NCI-H1436 (cell line): ENCODE measurements at regions not wholly inside any gene's neighbourhood (a gene's known extent, or its start where the extent isn't known, plus 50 kb on each side); places are given as distances from the start of the nearest gene placed in this dataset.

ENCODE experiments used
- DNase-seq: peaks from one replicate; lab custom pipeline; 2025; lab: John Stamatoyannopoulos, UW

DNA sequence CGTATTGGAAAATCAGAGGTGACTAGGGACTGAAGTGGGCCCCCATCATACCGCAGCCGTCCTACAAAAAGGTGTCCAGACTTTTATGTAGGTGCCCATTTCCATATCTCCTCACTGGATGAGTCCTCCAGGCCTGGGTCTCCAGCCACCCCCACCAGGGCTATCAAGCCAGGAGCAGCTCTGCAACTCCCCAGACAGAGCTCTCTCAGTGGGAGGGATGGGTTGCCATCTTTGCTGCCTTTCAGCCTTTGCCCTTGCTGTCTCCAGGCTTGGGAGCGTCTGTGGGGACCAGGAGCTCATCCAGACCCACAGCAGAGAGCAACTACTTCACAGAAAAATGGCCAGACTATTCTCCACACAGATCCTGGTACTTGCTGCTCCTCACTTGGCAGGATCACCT is 802.7 kb upstream of the IGFBP3 start:
- no peak for DNase-seq

DNA sequence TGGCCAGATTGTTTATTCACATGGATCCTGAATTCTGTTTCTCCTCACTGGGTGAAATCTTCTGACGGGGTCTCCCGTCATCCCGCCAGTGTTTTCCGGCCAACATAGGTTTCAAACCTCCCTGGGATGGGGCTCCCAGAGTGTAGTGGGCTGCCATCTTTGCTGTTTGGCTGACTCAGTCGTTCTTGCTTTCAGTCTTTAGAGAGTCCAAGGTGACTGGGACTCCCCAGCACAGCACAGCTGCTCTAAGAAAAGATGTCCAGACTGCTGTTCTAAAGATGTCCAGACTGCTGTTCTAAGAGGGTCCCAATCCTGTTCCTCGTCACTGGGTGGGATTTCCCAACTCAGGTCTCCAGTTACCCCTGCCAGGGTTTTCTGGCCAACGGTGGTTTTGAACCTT is 801.9 kb upstream of the IGFBP3 start:
- no peak for DNase-seq

DNA sequence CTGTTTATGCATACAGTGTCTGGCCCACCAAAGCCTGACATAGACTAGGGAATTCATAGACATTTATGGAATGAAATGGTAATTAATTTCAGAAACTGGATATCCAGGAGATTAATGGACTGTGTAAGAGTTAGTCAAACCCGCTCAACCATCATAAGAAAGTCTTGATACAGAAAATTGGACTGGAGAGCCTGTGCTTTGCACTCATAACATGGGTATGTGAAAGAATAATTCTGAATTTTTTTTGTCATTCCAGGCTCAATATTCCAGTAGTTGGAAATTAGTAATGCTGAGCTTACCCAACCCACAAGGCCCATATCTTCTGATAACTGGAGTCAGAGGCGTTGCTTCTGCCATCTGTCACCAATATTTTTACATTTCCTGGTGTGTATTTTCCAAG is 799.7 kb upstream of the IGFBP3 start:
- DNase-seq = no peak

DNA sequence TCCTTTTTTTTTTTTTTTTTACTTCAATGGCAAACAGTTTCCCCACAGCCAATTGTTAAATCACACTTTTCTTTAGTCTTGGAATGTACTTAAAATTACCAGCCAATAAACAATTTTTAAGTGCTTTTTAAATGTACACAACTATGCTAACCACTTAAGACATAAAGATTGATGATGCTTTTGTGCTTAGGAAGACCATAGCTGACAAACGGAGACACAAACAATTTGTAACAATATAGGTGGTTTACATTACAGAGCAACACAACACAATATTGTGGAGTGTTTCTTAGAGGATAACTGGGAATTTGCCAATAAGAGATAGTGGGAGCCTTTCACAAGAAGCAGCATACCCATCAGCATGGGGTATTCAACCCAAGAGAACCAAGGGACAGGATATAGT is 798.5 kb upstream of the IGFBP3 start:
- DNase-seq = no peak

DNA sequence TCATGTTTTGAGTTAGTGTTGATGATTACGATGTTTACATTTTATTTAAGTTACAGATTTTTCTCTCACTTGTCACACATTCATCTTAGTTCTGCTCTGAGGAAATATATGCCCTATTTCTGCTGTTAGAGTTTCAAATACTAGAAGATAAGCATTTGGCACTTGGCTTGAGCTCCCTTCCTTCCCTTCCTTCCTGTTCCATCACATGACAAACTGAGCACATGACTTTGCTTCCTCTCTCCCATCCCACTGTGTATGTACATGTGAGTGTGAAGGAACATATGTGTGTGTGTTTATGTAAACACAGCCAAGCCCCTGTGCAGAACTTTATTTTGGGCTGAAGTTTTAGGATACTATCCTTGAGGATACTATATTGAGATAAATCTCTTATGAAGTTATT is 795.9 kb upstream of the IGFBP3 start:
- no peak for DNase-seq

DNA sequence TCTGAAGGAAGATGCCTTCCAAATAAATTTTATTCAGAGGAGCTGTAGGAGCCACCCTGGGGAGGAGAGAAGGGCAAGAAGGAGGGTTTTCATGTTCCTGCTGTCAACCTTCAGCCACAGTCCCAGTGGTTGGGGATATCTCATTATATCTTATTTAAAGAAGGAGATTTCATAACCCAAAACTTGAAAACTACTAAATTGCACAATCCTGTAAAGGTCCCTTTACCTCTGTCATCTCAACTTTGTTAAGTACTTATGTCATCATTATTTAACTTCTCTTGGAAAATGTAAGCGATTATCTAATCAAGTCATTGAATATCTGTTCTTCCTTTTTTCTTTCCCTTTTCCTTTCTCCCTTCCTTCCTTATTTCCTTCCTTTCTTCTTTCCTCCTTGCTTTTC is 794.5 kb upstream of the IGFBP3 start:
- DNase-seq = no peak

DNA sequence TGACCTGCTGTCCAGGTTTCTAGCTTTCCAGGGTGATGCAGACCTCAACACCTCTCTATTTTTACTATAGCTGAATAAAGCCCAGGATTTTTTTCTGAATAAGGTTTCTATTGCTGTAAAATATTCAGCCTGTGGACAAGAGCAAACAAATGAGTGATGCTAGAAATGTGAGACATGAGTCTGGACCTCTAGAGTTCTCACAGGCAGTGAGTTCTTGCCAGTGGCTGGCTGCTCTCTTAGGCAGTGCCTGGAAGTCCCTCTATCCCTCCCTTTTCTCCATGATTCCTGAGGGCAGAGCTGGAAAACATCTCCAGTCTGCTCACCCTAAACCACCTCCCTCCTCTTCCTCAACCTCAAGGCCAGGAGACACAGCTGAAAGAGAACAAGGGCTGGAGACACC is 793.8 kb upstream of the IGFBP3 start:
- DNase-seq = no peak

DNA sequence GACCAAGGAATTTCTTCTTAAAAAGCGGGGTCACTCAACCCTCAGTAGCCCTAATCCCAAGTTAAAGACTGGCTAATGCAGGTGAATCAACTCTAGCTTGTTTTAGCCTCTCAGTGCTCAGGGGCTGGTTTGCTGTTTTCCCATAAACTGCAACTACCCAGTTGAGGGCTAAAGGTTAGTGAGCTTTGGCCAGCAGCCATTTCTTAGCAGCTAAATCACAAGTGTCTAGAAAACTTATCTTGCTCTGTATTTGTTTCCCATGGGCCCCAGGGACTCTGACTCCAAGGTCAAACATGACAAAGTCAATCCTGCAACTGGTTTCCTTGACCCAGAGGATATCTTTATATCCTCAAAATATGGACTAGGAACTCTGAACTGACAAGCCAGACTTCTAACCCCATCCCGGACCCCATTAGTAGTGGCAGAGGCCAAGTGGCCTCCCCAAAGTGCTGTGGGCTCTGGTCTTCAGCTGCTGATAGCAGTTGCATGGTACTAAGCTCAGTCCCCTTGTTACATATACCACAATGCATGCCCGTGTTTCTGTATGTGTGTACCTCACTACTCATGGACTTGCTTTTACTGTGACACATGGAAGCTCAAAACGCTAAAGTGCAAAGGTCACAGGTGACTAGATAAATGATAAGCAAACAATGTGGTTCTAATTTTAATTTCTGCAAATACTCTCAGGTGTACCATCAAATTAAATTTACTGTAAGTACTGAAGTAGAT is 793.0 kb upstream of the IGFBP3 start:
- DNase-seq = no peak

DNA sequence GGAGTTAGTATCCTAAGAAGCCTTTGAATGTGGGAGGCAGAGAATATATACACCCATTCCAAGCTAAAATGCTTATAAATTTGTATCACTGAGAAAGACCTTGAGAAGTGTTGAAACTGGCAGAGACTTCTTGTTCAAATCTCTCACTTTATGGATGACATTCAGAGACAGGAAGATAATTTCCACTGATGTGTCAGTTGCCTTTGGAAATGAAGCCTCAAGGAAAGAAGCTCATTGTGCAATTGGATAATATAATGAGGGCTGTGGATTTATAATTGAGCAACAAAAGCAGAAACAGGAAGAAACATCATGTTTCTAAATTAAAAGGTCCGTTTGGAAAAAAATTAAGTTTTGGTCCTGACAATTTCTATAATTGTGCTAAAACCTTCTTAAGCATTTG is 789.9 kb upstream of the IGFBP3 start:
- no peak for DNase-seq

DNA sequence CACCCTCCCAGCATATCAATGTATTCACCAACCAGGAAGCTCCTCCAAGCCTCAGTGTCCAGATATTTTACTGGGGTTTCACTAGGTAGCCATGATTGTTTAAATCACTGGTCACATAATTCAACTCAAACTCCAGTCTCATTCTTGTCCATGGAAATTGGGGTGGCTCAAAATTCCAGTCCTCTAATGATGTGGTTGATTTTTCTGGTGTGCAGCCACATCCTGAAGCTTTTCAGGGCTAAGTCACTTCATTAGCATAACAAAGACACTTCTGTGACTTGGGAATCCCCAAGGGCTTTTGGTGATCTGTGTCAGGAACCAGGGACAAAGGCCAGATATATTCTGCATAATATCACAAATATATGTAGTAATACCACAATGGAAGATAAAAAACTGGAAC is 786.9 kb upstream of the IGFBP3 start:
- no peak for DNase-seq

DNA sequence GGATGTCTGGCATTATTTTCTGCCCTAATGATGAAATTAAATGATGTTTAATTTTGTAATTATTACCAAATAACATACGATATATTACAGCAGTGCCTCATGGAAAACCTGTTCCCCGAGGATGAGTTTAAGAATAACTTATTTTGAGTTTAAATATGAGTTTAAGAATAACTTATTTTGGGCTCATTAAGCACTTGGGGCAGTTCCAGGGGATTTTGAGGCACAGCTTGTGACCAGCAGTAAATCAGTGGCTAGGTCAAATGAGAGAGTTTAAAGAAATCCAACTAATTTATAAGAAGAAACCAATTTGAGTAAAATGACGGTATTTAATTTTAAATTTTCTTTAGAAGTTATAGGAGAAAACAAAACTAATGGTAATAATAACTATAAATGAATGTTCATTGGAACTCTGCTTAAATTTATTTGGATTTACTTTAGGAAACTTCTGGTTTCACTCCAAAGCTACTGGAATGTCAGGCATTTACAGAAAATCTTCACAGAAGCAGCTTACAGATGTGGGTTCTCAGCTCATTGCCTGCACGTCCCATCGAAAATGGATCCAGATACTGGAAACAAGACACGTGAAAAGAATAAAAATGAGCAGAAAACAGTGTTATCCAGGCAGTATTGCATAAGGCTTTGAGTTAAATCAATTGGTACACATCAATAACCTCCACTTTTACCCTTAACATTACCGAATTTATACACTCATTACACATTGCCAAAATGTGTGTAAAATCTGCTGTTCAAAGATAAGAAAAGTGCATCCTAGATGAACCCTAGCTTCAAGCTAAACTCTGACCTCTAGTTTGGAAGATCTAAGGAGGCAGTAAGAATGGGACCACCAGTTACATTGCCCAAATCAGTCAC is 784.5 kb upstream of the IGFBP3 start:
- no peak for DNase-seq

DNA sequence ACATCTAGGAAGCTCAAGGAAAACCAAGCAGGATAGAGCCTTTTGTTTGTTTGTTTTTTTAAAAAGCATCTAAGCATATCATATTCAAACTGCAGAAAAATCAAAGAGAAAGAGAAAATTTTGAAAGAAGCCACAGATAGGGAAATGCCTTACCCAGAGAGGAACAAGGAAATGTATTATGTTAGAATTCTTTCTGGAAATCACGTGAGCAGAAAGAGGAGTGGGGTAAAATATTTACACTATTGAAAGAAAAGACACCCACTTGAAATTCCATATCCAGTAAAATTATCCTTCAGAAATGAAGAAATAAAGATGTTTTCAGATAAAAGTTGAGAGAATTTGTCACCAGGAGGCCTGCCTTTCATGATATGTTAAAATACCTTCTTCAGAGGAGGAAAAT is 775.7 kb upstream of the IGFBP3 start:
- no peak for DNase-seq

DNA sequence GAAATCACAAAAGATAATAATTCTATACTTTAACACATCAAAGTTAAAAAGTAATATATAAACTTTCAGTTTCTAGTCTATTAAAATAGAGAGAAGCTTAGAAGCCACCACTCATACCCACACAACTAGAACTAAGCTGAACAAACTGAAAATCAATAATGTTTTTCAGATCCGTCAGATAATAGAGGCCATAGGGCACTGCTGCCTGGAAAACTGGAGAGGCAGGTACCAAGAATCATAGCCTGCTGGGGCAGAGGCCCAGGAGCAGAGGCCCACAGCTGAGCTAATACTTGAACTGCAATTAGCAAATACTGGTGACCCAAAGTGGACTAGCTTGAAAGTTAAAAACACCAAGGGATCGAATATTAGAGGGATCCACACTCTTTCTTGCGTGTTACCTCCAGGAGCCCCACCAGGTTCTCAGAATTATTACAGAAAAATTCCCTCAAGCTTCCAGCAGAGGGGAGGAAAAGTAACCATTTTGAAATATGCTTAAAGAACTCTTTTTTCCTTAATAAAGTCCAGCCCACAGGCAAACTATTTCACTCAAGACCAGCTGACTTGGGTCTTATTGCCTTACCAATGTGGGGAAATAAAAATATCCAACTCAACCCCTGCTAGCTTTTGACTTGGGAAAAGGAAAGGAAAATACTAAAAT is 774.1 kb upstream of the IGFBP3 start:
- no peak for DNase-seq

DNA sequence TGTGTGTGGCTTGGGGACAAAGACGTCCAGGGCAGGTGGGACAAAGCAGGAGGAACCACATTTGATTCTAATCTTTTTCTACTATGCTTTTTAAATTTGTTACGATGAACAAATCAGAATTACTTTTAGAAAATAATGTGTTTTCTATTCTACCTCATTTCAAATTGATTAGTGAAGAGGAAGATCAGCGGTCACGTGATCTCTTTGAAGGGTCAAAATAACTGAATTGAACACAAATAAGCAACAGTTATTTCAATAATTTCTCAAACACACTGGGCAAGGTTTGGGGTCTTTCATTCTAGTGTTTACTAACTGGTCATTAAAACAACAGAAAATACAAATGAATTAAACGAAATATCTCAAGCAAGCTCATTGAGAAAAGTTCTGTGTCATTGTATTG is 773.0 kb upstream of the IGFBP3 start:
- DNase-seq = no peak

DNA sequence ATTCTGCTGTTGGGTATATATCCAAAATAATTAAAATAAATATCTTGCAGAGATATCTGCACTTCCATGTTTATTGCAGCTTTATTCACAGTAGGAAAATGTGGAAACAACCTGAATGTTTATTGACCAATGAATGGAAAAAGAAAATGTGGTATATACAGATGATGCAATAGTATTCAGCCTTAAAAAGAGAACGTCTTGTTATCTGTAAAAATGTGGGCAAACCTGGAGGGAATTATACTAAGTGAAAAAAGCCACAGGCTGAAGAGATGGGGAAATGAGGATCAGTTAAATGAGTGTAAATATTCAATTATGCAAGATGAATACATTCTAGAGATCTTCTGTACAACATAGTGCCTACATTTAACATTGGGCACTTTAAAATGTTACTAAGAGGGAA is 766.1 kb upstream of the IGFBP3 start:
- DNase-seq = no peak

DNA sequence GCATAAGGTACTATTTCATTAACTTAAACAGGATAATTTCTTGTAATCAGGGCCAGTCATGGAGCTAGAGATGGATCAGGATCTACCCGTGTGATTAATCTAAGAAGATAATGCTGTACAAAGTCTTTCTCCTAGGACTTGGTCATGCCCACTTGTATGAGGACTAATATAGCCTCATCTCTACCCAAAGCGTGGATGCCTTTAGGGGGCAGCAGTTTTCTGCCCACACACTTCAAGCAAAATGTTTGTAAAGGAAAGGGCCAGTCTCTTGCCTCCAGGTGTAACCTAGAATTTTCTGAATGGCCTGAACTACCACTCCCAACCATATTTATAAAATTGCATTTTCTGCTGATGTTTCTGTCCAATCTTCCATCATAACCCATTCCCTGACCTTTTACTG is 764.0 kb upstream of the IGFBP3 start:
- DNase-seq = no peak

DNA sequence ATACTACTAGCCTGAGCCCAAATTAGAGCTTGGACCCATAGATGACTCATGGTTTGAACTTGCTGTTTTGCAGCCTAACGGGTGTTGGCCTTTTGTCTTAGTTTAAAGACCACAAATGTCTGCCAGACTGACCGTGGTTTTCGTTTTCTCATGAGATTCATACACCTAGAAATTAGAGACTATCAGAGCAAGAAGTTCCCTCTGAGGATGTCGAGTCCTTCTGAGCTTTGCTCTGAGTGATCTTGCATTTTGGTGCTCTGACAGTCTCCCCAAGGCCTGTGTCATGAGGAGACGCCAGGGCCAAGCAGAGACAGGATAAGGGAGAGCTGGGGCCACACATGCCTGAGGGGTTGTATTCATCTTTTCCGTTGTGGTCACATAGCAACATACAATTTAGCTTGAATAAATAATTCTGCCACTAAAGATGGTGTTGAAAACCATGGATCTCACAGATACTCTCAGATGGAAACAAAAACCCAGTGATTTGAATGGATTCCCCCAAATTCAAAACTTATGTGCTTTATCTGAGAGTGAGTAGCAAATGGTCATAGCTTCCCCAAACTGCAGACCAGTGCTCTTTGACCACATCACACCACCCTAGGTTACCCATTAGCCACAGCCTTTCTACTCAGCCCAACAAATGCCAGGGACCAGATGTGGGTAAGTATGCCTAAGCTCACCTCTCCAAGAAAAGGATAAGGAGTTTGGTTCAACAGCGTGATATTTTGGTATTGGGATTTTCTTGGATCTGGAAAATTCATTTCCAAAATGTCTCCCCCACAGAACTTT is 762.0 kb upstream of the IGFBP3 start:
- no peak for DNase-seq

DNA sequence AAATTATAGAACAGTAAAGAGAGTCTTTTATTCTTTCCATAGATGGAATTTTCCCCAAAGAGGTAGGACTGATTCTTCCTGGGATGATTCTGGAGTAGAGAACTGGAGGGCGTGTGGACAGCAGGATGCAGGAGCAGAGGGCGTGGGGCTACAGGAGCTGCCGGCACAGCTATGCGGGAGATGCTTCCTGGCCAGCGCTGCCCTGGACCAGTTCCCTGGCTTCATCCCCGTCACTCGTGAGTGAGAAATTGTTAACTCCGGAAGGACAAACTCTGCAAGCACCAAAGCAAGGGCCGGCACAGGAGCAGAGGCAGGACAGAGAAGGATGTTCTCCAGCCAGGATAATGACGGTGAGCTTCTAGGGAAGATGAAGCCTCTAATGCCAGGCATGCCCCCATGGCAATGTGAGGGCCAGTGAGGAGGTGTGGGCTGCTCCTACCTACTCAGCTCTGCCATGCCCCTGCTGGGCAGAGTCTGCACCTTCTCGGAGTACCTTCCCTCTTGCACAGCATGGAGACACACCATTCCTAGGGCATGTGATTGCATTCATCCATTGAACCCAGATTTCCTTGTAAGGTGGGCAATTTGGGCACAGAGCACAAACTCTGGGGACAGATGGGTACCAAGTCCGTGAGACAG is 760.9 kb upstream of the IGFBP3 start:
- DNase-seq = no peak

DNA sequence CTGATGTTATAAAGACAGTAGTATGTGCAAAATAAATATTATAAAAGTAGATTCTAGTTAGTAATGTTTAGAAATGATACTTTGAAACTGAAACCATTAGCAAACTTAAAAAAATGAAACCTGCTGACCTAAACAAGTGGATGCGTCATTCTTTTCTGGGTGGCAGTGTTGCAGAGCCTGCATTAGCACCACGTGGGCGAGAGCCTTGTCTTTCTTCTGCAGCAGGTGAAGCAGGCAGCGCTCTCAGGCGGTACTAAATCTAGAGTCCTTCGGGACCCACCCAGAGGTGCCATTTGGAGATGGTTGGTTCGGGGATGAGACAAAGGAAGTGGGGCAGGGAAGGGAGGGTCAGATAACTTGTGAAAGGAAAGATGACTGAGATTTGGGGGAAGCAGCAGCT is 759.1 kb upstream of the IGFBP3 start:
- DNase-seq = no peak

DNA sequence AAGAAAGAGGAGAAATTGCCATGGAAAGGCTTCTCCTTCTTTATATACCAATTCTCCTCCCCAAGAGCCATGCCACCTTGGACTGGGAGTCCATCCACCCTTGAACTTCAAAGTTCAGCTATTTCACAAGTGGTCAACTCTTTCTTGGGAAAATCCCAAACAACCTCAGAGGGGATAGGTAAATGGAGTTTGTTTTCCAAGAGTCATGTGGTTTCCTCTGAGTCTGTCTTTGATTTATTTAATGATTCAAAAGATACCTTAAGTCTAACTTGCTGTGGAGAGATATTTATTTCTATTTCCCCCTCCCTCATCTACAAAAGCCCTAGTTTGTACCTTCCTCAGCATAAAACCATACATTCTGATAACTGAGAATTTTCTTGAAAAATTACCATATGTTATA is 758.6 kb upstream of the IGFBP3 start:
- DNase-seq = no peak

DNA sequence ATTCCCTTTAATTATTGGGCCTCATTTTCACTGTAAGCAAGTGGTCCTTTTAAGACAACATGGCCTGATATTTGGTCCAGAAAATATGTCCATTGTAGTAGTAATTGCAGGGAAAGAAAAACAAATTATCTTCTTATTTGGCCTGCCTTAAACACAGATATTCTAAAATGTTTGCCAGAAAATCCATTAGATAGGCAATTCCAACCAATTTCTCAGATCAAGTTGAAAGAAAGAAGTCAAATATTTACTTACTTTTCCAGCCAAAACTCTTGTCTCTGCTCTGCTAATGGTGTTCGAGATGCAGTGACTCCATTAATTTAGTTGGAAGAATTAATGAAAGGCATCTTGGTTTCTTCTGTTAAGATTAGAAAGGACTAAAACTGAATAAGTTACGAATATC is 757.3 kb upstream of the IGFBP3 start:
- DNase-seq = no peak

DNA sequence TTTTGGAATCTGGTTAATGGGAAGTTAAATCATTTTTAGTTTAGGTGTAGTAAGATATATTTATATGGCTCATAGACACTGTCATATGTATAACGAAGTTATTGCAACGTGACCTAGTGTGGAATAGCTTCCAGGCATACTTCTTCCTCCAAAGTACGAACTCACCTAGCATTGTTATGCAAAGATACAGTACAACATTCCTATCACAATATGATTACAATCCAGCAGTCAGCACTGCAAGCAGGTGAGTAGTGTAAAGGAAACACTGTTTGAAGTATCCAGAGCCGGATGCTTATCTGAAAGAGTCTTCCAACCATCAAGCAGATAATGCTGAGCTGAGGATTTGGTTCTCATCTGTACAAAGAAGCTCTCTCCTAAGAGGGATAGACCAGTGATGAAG is 754.4 kb upstream of the IGFBP3 start:
- no peak for DNase-seq
